Activated T-cell treated with anti-CD3 and anti-CD28 coated beads, Interleukin-2, amount 50 U/mL, for 4 hours (primary cell): ENCODE measurements at regions not wholly inside any gene's neighbourhood (a gene's known extent, or its start where the extent isn't known, plus 50 kb on each side); places are given as distances from the start of the nearest gene placed in this dataset.
"Not testable (repeated sequence)": the region's sequence is repeated elsewhere in the genome, so short reads cannot be mapped to it uniquely, and the experiment has no call there.

Experiments
- ATAC-seq, 2 donors: fragments of 200-7000 bp; cut with Tn5 transposase; one replicate each; pipeline ENCODE4 v1.10.0; 2021
- DNase-seq: peaks from one replicate; pipeline ENCODE4 v3.0.0-alpha.2; 2020
- H3K27me3 Mint-ChIP-seq: one replicate; pipeline ENCODE4 v1.8.0; 2021; ENCODE audit warnings: low read depth, mixed read lengths
- H3K36me3 Mint-ChIP-seq: one replicate; pipeline ENCODE4 v1.8.0; 2022; ENCODE audit warnings: mixed read lengths; ENCODE audit not compliant: insufficient read depth
- H3K4me1 Mint-ChIP-seq: one replicate; pipeline ENCODE4 v1.8.0; 2021; ENCODE audit warnings: low read depth, mixed read lengths
- H3K4me3 Mint-ChIP-seq: one replicate; pipeline ENCODE4 v1.8.0; 2021; ENCODE audit warnings: mild to moderate bottlenecking, moderate library complexity, mixed read lengths
- H3K9me3 Mint-ChIP-seq: one replicate; pipeline ENCODE4 v1.8.0; 2021; ENCODE audit warnings: mixed read lengths

- Mint-ChIP-seq H3K36me3 (no peaks in the 10 kb centered on the region), H3K9me3 (peaks cover 7% of the 10 kb centered on the region), H3K27me3 (peaks cover 20% of the 10 kb centered on the region), H3K4me1 (no peaks in the 10 kb centered on the region), H3K4me3 (no peak overlapping the region)
- no peak for DNase-seq
- no peak for ATAC-seq
Observed at GRCh38 chr1:37338658-37339057, 135.7 kb upstream of the ZC3H12A start.

- H3K4me1 Mint-ChIP-seq: no peaks in the 10 kb centered on the region
- no peak overlapping the region for H3K4me3 Mint-ChIP-seq
- ATAC-seq (no peak), DNase-seq (no peak)
- H3K36me3 Mint-ChIP-seq: no peaks in the 10 kb centered on the region
- H3K9me3 Mint-ChIP-seq: no peaks in the 10 kb centered on the region
- H3K27me3 Mint-ChIP-seq: peaks cover 9% of the 10 kb centered on the region
Observed at GRCh38 chr1:37342736-37343135, 131.6 kb upstream of the ZC3H12A start.

- ATAC-seq (no peak), DNase-seq (no peak)
- Mint-ChIP-seq H3K36me3 (no peaks in the 10 kb centered on the region), H3K4me3 (no peak overlapping the region), H3K27me3 (peaks cover 6% of the 10 kb centered on the region), H3K9me3 (no peaks in the 10 kb centered on the region), H3K4me1 (no peaks in the 10 kb centered on the region)
Observed at GRCh38 chr1:37347104-37347649, 127.2 kb upstream of the ZC3H12A start.

- no peaks in the 10 kb centered on the region for H3K4me1 Mint-ChIP-seq
- peaks cover 19% of the 10 kb centered on the region for H3K27me3 Mint-ChIP-seq
- no peaks in the 10 kb centered on the region for H3K36me3 Mint-ChIP-seq
- no peaks in the 10 kb centered on the region for H3K9me3 Mint-ChIP-seq
- ATAC-seq: no peak
- no peak overlapping the region for H3K4me3 Mint-ChIP-seq
- no peak for DNase-seq
Observed at GRCh38 chr1:37353871-37354270, 120.5 kb upstream of the ZC3H12A start.

- Mint-ChIP-seq H3K36me3 (no peaks in the 10 kb centered on the region), H3K4me3 (no peak overlapping the region), H3K9me3 (no peaks in the 10 kb centered on the region), H3K27me3 (peaks cover 16% of the 10 kb centered on the region), H3K4me1 (no peaks in the 10 kb centered on the region)
- DNase-seq: no peak
- ATAC-seq: no peak
Observed at GRCh38 chr1:37354876-37355650, 119.3 kb upstream of the ZC3H12A start.

GRCh38 chr1:37358992-37359391 is 115.4 kb upstream of the ZC3H12A start:
- ATAC-seq (no peak), DNase-seq (no peak)
- peaks cover 41% of the 10 kb centered on the region for H3K27me3 Mint-ChIP-seq
- H3K4me1 Mint-ChIP-seq: no peaks in the 10 kb centered on the region
- no peaks in the 10 kb centered on the region for H3K36me3 Mint-ChIP-seq
- no peak overlapping the region for H3K4me3 Mint-ChIP-seq
- no peaks in the 10 kb centered on the region for H3K9me3 Mint-ChIP-seq

- Mint-ChIP-seq H3K27me3 (peaks cover 44% of the 10 kb centered on the region), H3K9me3 (no peaks in the 10 kb centered on the region), H3K36me3 (no peaks in the 10 kb centered on the region), H3K4me3 (no peak overlapping the region), H3K4me1 (no peaks in the 10 kb centered on the region)
- DNase-seq (no peak), ATAC-seq (no peak)
Observed at GRCh38 chr1:37360011-37360410, 114.4 kb upstream of the ZC3H12A start.

GRCh38 chr1:37362594-37363385 is 111.6 kb upstream of the ZC3H12A start:
- Mint-ChIP-seq H3K27me3 (peaks cover 34% of the 10 kb centered on the region), H3K36me3 (no peaks in the 10 kb centered on the region), H3K4me3 (no peak overlapping the region), H3K9me3 (peaks cover 3% of the 10 kb centered on the region), H3K4me1 (no peaks in the 10 kb centered on the region)
- no peak for ATAC-seq
- no peak for DNase-seq

- no peaks in the 10 kb centered on the region for H3K4me1 Mint-ChIP-seq
- DNase-seq (no peak), ATAC-seq (no peak)
- no peaks in the 10 kb centered on the region for H3K36me3 Mint-ChIP-seq
- H3K9me3 Mint-ChIP-seq: peaks cover 3% of the 10 kb centered on the region
- H3K4me3 Mint-ChIP-seq: no peak overlapping the region
- peaks cover 29% of the 10 kb centered on the region for H3K27me3 Mint-ChIP-seq
Observed at GRCh38 chr1:37363535-37363934, 110.8 kb upstream of the ZC3H12A start.

- not testable (repeated sequence) for H3K36me3 Mint-ChIP-seq, H3K4me3 Mint-ChIP-seq, ATAC-seq, H3K9me3 Mint-ChIP-seq, H3K4me1 Mint-ChIP-seq, DNase-seq
- peaks cover 11% of the 10 kb centered on the region for H3K27me3 Mint-ChIP-seq
Observed at GRCh38 chr1:37368665-37369315, 105.6 kb upstream of the ZC3H12A start.

GRCh38 chr1:37372302-37372701 is 102.1 kb upstream of the ZC3H12A start:
- Mint-ChIP-seq H3K4me1 (no peaks in the 10 kb centered on the region), H3K27me3 (peaks cover 8% of the 10 kb centered on the region), H3K9me3 (no peaks in the 10 kb centered on the region), H3K4me3 (no peak overlapping the region), H3K36me3 (no peaks in the 10 kb centered on the region)
- no peak for DNase-seq
- no peak for ATAC-seq

- Mint-ChIP-seq H3K27me3 (peaks cover 11% of the 10 kb centered on the region), H3K36me3 (no peaks in the 10 kb centered on the region), H3K4me1 (no peaks in the 10 kb centered on the region), H3K9me3 (no peaks in the 10 kb centered on the region), H3K4me3 (no peak overlapping the region)
- no peak for DNase-seq
- no peak for ATAC-seq
Observed at GRCh38 chr1:37372711-37373110, 101.7 kb upstream of the ZC3H12A start.

- DNase-seq (no peak), ATAC-seq (no peak)
- no peak overlapping the region for H3K4me3 Mint-ChIP-seq
- no peaks in the 10 kb centered on the region for H3K4me1 Mint-ChIP-seq
- no peaks in the 10 kb centered on the region for H3K9me3 Mint-ChIP-seq
- no peaks in the 10 kb centered on the region for H3K36me3 Mint-ChIP-seq
- peaks cover 18% of the 10 kb centered on the region for H3K27me3 Mint-ChIP-seq
Observed at GRCh38 chr1:37373413-37373812, 101.0 kb upstream of the ZC3H12A start.

GRCh38 chr1:37380546-37380945 is 93.8 kb upstream of the ZC3H12A start:
- not testable (repeated sequence) for DNase-seq, H3K36me3 Mint-ChIP-seq, ATAC-seq, H3K9me3 Mint-ChIP-seq, H3K4me3 Mint-ChIP-seq, H3K4me1 Mint-ChIP-seq
- H3K27me3 Mint-ChIP-seq: peaks cover 46% of the 10 kb centered on the region
